Kidney (tissue), 13 donors: ENCODE measurements at regions not wholly inside any gene's neighbourhood (a gene's known extent, or its start where the extent isn't known, plus 50 kb on each side); places are given as distances from the start of the nearest gene placed in this dataset.
A peak's percentile ranks its signal among the peaks of the same experiment; 100 is the strongest.
"Not testable (repeated sequence)": the region's sequence is repeated elsewhere in the genome, so short reads cannot be mapped to it uniquely, and the experiment has no call there.

Source experiments
- DNase-seq, 5 donors: peaks; one replicate each; pipeline ENCODE4 v3.0.0-alpha.2; 2013 to 2020
- FAIRE-seq: peaks from 2 replicates; lab custom pipeline; 2012; peaks lifted over from hg19 to GRCh38; lab: Jason Lieb, UNC
- H3K27ac ChIP-seq, 2 donors: one replicate each; pipeline ENCODE4 v1.7.0; 2013; ENCODE audit warnings: low read depth in 2 of 2, low read length in 2 of 2, inconsistent platforms in 1 of 2
- H3K27me3 ChIP-seq: one replicate; pipeline ENCODE4 v1.7.1; 2013; ENCODE audit warnings: low read length, inconsistent platforms; ENCODE audit not compliant: control insufficient read depth, insufficient read depth
- H3K36me3 ChIP-seq, 3 donors: one replicate each; pipeline versions ENCODE4 v1.7.0 to v1.7.1; 2013; ENCODE audit warnings: low read length in 3 of 3, control low read depth in 1 of 3, inconsistent platforms in 1 of 3; ENCODE audit not compliant: insufficient read depth in 3 of 3, control insufficient read depth in 2 of 3
- H3K4me1 ChIP-seq, 3 donors: one replicate each; pipeline versions ENCODE4 v1.7.0 to v1.7.1; 2013; ENCODE audit warnings: low read length in 3 of 3, inconsistent platforms in 1 of 3, low read depth in 1 of 3; ENCODE audit not compliant: control insufficient read depth in 2 of 3, insufficient read depth in 2 of 3
- H3K4me3 ChIP-seq, 3 donors: one replicate each; pipeline versions ENCODE4 v1.7.0 to v1.8.1; 2013; ENCODE audit warnings: low read length in 3 of 3, control low read depth in 1 of 3, inconsistent platforms in 1 of 3
- H3K9ac ChIP-seq, 3 donors: one replicate each; pipeline versions ENCODE4 v1.7.0 to v1.7.1; 2013; ENCODE audit warnings: low read length in 3 of 3, control low read depth in 1 of 3, inconsistent platforms in 1 of 3
- H3K9me3 ChIP-seq, 3 donors: one replicate each; pipeline versions ENCODE4 v1.7.0 to v1.7.1; 2013; ENCODE audit warnings: low read length in 3 of 3, control low read depth in 1 of 3, inconsistent platforms in 1 of 3; ENCODE audit not compliant: control insufficient read depth in 2 of 3, insufficient read depth in 1 of 3
- intact Hi-C: fragments of 100-400 bp; cut with DNase I; formaldehyde crosslinking; loops from one replicate; pipeline ENCODE4 v1.11.1; 2022
- TF ChIP-seq, protein P1 (sequence below): IDR thresholded peaks from 3 replicates; pipeline ENCODE4 v1.5.1; 2012; ENCODE audit warnings: mild to moderate bottlenecking, moderate library complexity, borderline replicate concordance; ENCODE audit not compliant: insufficient read depth; ENCODE audit errors: extremely low read depth
- donor health status: control.
- donor health status: control.
- donor health status: control.
- donor health status: control.
- donor health status: control.
- donor health status: DM: yes; HTN: yes; CAD: no.
- donor health status: Normal renal cell carcinoma (clear cell type).

DNA sequence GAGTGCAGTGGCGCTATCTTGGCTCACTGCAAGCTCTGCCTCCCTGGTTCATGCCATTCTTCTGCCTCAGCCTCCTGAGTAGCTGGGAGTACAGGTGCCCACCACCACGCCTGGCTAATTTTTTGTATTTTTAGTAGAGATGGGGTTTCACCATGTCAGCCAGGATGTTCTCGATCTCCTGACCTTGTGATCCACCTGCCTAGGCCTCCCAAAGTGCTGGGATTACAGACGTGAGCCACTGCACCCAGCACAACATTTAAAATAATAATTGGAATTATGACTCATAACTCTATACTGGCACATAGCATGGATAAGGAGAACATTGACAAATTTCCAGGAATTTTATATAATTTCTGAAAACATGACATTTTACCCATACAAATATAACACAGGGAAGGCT, 54.2 kb downstream of the DBET start:
- DNase-seq, intact Hi-C loops, H3K4me3 ChIP-seq, H3K9ac ChIP-seq, FAIRE-seq, H3K36me3 ChIP-seq, H3K4me1 ChIP-seq, H3K27me3 ChIP-seq, H3K9me3 ChIP-seq, H3K27ac ChIP-seq: not testable (repeated sequence)

DNA sequence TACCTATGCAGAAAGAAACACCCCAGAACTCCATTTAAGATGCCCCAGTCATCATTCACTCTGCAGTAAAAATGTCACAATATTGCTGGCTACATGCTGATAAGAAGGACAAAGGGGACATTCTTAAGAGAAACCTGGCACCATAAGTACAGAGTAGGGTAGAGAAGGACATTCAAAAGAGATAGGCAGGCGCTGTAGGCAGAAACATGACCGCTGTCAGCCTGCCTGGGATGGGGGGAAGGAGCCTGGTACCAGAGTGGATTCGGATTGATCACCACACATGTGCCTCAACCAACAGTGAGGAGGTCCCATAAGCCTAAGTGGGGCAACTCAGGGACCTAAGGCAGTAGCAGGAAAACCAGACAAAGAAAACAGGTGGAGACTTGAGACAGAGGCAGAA, 54.1 kb upstream of the DUX4 start:
- intact Hi-C loops, H3K9me3 ChIP-seq, H3K9ac ChIP-seq, FAIRE-seq, H3K4me3 ChIP-seq, H3K27ac ChIP-seq, H3K36me3 ChIP-seq, H3K27me3 ChIP-seq, H3K4me1 ChIP-seq: not testable (repeated sequence)
- peak in 1 of 5 donors; percentile 2 for DNase-seq

DNA sequence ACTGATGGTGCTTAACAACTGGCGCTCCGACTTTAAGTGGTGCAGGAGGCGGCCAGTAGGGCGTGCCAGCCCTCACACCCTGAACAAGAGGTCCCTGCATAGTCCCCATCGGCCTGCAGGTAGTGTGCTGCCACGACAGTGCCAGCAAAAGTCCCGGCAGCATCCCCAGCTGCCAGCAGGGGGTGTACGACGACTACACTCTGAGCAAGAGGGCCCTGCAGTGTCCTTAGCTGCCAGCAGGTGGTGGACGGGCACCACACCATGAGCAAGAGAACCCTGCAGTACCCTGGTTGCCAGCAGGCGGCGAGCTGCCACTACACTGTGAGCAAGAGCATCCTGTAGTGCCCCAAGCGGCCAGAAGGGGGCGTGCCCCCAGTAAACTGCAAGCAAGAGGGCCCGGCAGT, 53.5 kb upstream of the DUX4 start:
- intact Hi-C loops, FAIRE-seq, H3K27ac ChIP-seq, H3K9me3 ChIP-seq, H3K4me3 ChIP-seq, H3K27me3 ChIP-seq, H3K9ac ChIP-seq, H3K36me3 ChIP-seq, H3K4me1 ChIP-seq: not testable (repeated sequence)
- peak in 2 of 5 donors; percentile 2 to 59 for DNase-seq

DNA sequence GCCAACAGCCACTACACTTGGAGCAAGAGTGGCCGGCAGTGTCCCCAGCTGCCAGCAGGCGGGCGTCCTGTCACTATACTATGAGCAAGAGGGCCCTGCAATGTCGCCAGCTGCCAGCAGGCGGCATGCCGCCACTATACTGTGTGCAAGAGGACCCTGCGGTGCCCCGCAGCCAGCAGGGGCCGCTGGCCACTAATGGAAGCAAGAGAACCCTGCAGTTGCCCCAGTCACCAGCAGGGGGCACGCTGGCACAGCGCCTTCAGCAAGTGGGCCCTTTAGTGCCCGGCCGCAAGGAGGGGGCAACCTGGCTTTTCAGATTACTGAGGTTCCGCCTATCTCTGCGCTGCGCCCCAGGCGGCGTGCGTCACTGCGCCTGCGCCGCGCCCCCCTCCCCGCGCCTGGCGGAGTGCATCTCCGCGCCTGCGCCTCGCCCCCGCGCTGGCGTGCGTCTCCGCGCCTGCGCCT, 53.0 kb upstream of the DUX4 start:
- FAIRE-seq, H3K4me1 ChIP-seq, H3K4me3 ChIP-seq, H3K9me3 ChIP-seq, H3K9ac ChIP-seq, intact Hi-C loops, H3K27ac ChIP-seq, H3K36me3 ChIP-seq, H3K27me3 ChIP-seq: not testable (repeated sequence)
- DNase-seq: peak in 3 of 5 donors; percentile 8 to 85 (median 23)

DNA sequence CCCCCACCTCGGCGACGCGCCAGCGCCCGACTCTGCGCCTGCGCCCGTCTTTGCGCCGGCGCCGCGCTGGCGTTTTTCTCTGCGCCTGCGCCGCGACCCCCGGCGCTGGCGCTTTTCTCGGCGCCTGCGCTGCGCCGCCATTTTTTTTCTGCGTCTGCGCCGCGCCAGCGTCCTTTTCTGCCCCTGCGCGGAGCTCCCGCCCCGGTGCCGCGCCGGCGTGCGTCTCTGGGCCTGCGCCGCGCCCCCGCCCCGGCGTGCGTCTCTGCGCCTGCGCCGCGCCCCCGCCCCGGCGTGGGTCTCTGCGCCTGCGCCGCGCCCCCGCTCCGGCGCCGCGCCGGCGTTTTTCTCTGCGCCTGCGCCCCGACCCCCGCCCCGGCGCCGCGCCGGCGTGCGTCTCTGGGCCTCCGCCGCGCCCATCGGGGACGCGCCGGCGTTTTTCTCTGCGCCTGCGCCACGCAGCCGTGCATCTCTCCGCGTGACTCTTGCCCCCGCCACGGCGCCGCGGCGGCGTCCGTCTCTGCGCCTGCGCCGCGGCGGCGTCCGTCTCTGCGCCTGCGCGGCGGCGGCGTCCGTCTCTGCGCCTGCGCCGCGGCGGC, 52.4 kb upstream of the DUX4 start:
- H3K4me3 ChIP-seq, FAIRE-seq, intact Hi-C loops, H3K9me3 ChIP-seq, H3K4me1 ChIP-seq, H3K36me3 ChIP-seq, H3K27me3 ChIP-seq, H3K27ac ChIP-seq, H3K9ac ChIP-seq: not testable (repeated sequence)
- DNase-seq: peak in 2 of 5 donors; percentile 2 to 73

DNA sequence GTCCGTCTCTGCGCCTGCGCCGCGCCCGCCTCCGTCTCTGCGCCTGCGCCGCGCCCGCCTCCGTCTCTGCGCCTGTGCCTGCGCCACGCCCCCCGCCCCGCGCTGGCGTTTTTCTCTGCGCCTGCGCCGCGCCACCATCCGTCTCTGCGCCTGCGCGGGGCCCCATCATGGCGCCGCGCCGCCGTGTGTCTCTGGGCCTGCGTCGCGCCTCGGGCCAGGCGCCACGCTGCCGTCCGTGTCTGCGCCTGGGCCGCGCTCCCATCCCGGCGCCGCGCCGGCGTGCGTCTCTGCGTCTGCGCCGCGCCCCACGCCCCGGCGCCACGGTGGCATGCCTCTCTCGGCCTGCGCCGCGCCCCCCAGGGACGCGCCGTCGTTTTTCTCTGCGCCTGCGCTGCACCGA, 51.8 kb upstream of the DUX4 start:
- DNase-seq (peak in 2 of 5 donors; percentile 7 to 73), FAIRE-seq (no peak)
- Histone ChIP-seq H3K9me3 (peaks cover 0 to 3% (median 0%) of the 10 kb centered on the region in 3 donors), H3K9ac (no peak overlapping the region), H3K27me3 (no peaks in the 10 kb centered on the region), H3K36me3 (no peaks in the 10 kb centered on the region), H3K27ac (no peak overlapping the region), H3K4me1 (no peaks in the 10 kb centered on the region), H3K4me3 (no peak overlapping the region)
- TF ChIP-seq, protein P1, sequence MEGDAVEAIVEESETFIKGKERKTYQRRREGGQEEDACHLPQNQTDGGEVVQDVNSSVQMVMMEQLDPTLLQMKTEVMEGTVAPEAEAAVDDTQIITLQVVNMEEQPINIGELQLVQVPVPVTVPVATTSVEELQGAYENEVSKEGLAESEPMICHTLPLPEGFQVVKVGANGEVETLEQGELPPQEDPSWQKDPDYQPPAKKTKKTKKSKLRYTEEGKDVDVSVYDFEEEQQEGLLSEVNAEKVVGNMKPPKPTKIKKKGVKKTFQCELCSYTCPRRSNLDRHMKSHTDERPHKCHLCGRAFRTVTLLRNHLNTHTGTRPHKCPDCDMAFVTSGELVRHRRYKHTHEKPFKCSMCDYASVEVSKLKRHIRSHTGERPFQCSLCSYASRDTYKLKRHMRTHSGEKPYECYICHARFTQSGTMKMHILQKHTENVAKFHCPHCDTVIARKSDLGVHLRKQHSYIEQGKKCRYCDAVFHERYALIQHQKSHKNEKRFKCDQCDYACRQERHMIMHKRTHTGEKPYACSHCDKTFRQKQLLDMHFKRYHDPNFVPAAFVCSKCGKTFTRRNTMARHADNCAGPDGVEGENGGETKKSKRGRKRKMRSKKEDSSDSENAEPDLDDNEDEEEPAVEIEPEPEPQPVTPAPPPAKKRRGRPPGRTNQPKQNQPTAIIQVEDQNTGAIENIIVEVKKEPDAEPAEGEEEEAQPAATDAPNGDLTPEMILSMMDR: no peak
- intact Hi-C loops: no loop called here

DNA sequence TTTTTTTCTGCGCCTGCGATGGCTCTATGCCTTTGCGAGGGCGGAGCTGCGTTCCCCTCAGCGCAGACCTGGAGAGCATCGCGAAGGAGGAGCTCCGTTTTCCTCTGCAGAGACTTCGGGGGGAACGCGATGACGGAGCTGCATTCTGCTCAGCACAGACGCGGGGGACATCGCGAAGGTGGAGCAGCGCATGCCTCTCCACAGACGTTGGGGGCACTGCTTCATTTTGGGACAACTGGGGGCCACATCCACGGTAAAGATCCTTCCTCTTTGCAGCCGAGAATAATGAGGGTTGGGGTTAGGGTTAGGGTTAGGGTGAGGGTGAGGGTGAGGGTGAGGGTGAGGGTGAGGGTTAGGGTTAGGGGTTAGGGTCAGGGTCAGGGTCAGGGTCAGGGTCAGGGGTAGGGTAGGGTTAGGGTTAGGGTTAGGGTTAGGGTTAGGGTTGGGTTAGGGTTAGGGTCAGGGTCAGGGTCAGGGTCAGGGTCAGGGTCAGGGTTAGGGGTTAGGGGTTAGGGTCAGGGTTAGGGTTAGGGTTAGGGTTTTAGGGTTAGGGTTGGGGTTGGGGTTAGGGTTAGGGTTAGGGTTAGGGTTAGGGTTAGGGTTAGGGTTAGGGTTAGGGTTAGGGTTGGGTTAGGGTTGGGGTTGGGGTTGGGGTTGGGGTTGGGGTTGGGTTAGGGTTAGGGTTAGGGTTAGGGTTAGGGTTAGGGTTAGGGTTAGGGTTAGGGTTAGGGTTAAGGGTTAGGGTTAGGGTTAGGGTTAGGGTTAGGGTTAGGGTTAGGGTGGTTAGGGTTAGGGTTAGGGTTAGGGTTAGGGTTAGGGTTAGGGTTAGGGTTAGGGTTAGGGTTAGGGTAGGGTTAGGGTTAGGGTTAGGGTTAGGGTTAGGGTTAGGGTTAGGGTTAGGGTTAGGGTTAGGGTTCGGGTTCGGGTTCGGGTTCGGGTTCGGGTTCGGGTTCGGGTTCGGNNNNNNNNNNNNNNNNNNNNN, 51.1 kb upstream of the DUX4 start:
- H3K27me3 ChIP-seq, H3K36me3 ChIP-seq, H3K9me3 ChIP-seq, intact Hi-C loops, H3K9ac ChIP-seq, H3K27ac ChIP-seq, H3K4me1 ChIP-seq, H3K4me3 ChIP-seq: not testable (repeated sequence)
- FAIRE-seq (peak; percentile 11), DNase-seq (peak in 3 of 5 donors; percentile 40 to 90 (median 50))
